HTR-8/SVneo (cell line): ENCODE measurements at regions not wholly inside any gene's neighbourhood (a gene's known extent, or its start where the extent isn't known, plus 50 kb on each side); places are given as distances from the start of the nearest gene placed in this dataset.

Source experiments
- DNase-seq: peaks from one replicate; pipeline ENCODE4 v3.0.0; 2011; ENCODE audit warnings: low spot score, mixed read lengths; ENCODE audit not compliant: insufficient read length
- FAIRE-seq: peaks from 2 replicates; lab custom pipeline; 2011; peaks lifted over from hg19 to GRCh38; lab: Jason Lieb, UNC

GRCh38 chr4:124777007-124777406 lies 64.5 kb upstream of the ANKRD50 start:
- DNase-seq: no peak

GRCh38 chr4:124768596-124769365 lies 56.2 kb upstream of the ANKRD50 start:
- FAIRE-seq: no peak
- no peak for DNase-seq

More at GRCh38 chr4:124777007-124777406, 64.5 kb upstream of the ANKRD50 start:
- no peak for FAIRE-seq

- no peak for DNase-seq
- no peak for FAIRE-seq
Observed at GRCh38 chr4:124762956-124763355, 50.4 kb upstream of the ANKRD50 start.
